ENCODE measurements at regions not wholly inside any gene's neighbourhood (a gene's known extent, or its start where the extent isn't known, plus 50 kb on each side); places are given as distances from the start of the nearest gene placed in this dataset.

- no peak overlapping the region for H3K4me3 ChIP-seq
- no peak overlapping the region for H3K27ac ChIP-seq (ENCODE audit: low read depth in 1 of 2, low read length in 1 of 2)
- no peak for ATAC-seq (ENCODE audit: insufficient read depth, low FRiP score)
- TF ChIP-seq CTCF (IDR thresholded peaks at IDR 0.05; ENCODE audit: control extremely low read depth, extremely low read depth), result no peak
- no peaks in the 10 kb centered on the region for H3K27me3 ChIP-seq (ENCODE audit: control insufficient read depth in 3 of 3, insufficient read depth in 3 of 3, low read length in 2 of 3)
- WGBS, 2 donors, result 27 to 50% methylated on average over 2 of the region's 2 CpGs
- no peaks in the 10 kb centered on the region for H3K9me3 ChIP-seq (ENCODE audit: control insufficient read depth in 4 of 4, insufficient read depth in 3 of 4, low read length in 3 of 4)
- no peak for DNase-seq
- no peak overlapping the region for H3K9ac ChIP-seq (ENCODE audit: insufficient read depth in 1 of 2, low read length in 2 of 2)
- peaks cover 0 to 6% (median 0%) of the 10 kb centered on the region in 5 donors for H3K4me1 ChIP-seq (ENCODE audit: control insufficient read depth in 5 of 5, insufficient read depth in 5 of 5, low read length in 5 of 5)
- no peaks in the 10 kb centered on the region for H3K36me3 ChIP-seq (ENCODE audit: control insufficient read depth in 4 of 4, insufficient read depth in 4 of 4, low read length in 4 of 4)
These were observed 1975.1 kb upstream of the AGA start for GRCh38 chr4:179417357-179417756.

GRCh38 chr4:179437962-179438361 is 1995.7 kb upstream of the AGA start:
- H3K27me3 ChIP-seq (ENCODE audit: control insufficient read depth in 3 of 3, insufficient read depth in 3 of 3, low read length in 2 of 3), result no peaks in the 10 kb centered on the region

GRCh38 chr4:179441596-179441995 is 1999.4 kb upstream of the AGA start:
- DNase-seq (peak in 1 of 3 donors; percentile 69), ATAC-seq (ENCODE audit: insufficient read depth, low FRiP score) (no peak)
- H3K9ac ChIP-seq (ENCODE audit: insufficient read depth in 1 of 2, low read length in 2 of 2), result no peak overlapping the region
- TF ChIP-seq CTCF (IDR thresholded peaks at IDR 0.05; ENCODE audit: control extremely low read depth, extremely low read depth), result no peak
- H3K4me3 ChIP-seq, result no peak overlapping the region
- H3K27me3 ChIP-seq (ENCODE audit: control insufficient read depth in 3 of 3, insufficient read depth in 3 of 3, low read length in 2 of 3), result no peaks in the 10 kb centered on the region
- peaks cover 0 to 2% (median 0%) of the 10 kb centered on the region in 4 donors for H3K9me3 ChIP-seq (ENCODE audit: control insufficient read depth in 4 of 4, insufficient read depth in 3 of 4, low read length in 3 of 4)
- 41 to 59% methylated on average over 1 of the region's 1 CpG for WGBS, 2 donors
- H3K4me1 ChIP-seq (ENCODE audit: control insufficient read depth in 5 of 5, insufficient read depth in 5 of 5, low read length in 5 of 5), result no peaks in the 10 kb centered on the region
- no peak overlapping the region for H3K27ac ChIP-seq (ENCODE audit: low read depth in 1 of 2, low read length in 1 of 2)
- H3K36me3 ChIP-seq (ENCODE audit: control insufficient read depth in 4 of 4, insufficient read depth in 4 of 4, low read length in 4 of 4), result no peaks in the 10 kb centered on the region

More at GRCh38 chr4:179437962-179438361, 1995.7 kb upstream of the AGA start:
- ATAC-seq (ENCODE audit: insufficient read depth, low FRiP score) (no peak), DNase-seq (no peak)
- H3K27ac ChIP-seq (ENCODE audit: low read depth in 1 of 2, low read length in 1 of 2), result no peak overlapping the region
- no peak overlapping the region for H3K9ac ChIP-seq (ENCODE audit: insufficient read depth in 1 of 2, low read length in 2 of 2)
- H3K4me1 ChIP-seq (ENCODE audit: control insufficient read depth in 5 of 5, insufficient read depth in 5 of 5, low read length in 5 of 5), result no peaks in the 10 kb centered on the region
- no peak for TF ChIP-seq CTCF (IDR thresholded peaks at IDR 0.05; ENCODE audit: control extremely low read depth, extremely low read depth)
- peaks cover 0 to 7% (median 0%) of the 10 kb centered on the region in 4 donors for H3K9me3 ChIP-seq (ENCODE audit: control insufficient read depth in 4 of 4, insufficient read depth in 3 of 4, low read length in 3 of 4)
- 78 to 79% methylated on average over 4 of the region's 4 CpGs for WGBS, 2 donors
- H3K36me3 ChIP-seq (ENCODE audit: control insufficient read depth in 4 of 4, insufficient read depth in 4 of 4, low read length in 4 of 4), result no peaks in the 10 kb centered on the region
- no peak overlapping the region for H3K4me3 ChIP-seq

- DNase-seq (no peak), ATAC-seq (ENCODE audit: insufficient read depth, low FRiP score) (no peak)
- no peaks in the 10 kb centered on the region for H3K27me3 ChIP-seq (ENCODE audit: control insufficient read depth in 3 of 3, insufficient read depth in 3 of 3, low read length in 2 of 3)
- 64 to 72% methylated on average over 2 of the region's 2 CpGs for WGBS, 2 donors
- no peak for TF ChIP-seq CTCF (IDR thresholded peaks at IDR 0.05; ENCODE audit: control extremely low read depth, extremely low read depth)
- no peaks in the 10 kb centered on the region for H3K36me3 ChIP-seq (ENCODE audit: control insufficient read depth in 4 of 4, insufficient read depth in 4 of 4, low read length in 4 of 4)
- no peak overlapping the region for H3K4me3 ChIP-seq
- H3K9me3 ChIP-seq (ENCODE audit: control insufficient read depth in 4 of 4, insufficient read depth in 3 of 4, low read length in 3 of 4), result peaks cover 0 to 2% (median 1%) of the 10 kb centered on the region in 4 donors
- no peak overlapping the region for H3K27ac ChIP-seq (ENCODE audit: low read depth in 1 of 2, low read length in 1 of 2)
- no peaks in the 10 kb centered on the region for H3K4me1 ChIP-seq (ENCODE audit: control insufficient read depth in 5 of 5, insufficient read depth in 5 of 5, low read length in 5 of 5)
- H3K9ac ChIP-seq (ENCODE audit: insufficient read depth in 1 of 2, low read length in 2 of 2), result no peak overlapping the region
These were observed 2005.1 kb upstream of the AGA start for GRCh38 chr4:179447308-179447707.
